Left cardiac atrium (tissue), 4 donors: ENCODE measurements at regions not wholly inside any gene's neighbourhood (a gene's known extent, or its start where the extent isn't known, plus 50 kb on each side); places are given as distances from the start of the nearest gene placed in this dataset.
A peak's percentile ranks its signal among the peaks of the same experiment; 100 is the strongest.

Experiments used
- ATAC-seq, 2 donors: fragments of 200-7000 bp; cut with Tn5 transposase; one replicate each; pipeline ENCODE4 v1.9.1; 2020; ENCODE audit warnings: mild to moderate bottlenecking in 2 of 2, moderate library complexity in 2 of 2
- DNase-seq: peaks from one replicate; pipeline ENCODE4 v3.0.0-alpha.2; 2020
- intact Hi-C, 2 donors: fragments of 100-400 bp; cut with DNase I; formaldehyde crosslinking; loops; one replicate each; pipeline versions ENCODE4 v1.14.1 to v1.15.1; 2022 to 2023
- donor health status: DM: no; HTN: yes; CAD: no.
- donor health status: DM: no; HTN: yes; CAD: no; lungs with severe emphysema.
- donor health status: DM: yes; HTN: yes; CAD: no.
- donor health status: Dilated cardiomyopathy.

- intact Hi-C loops, result no loop called here
- peak in 1 of 2 donors; percentile 73 for ATAC-seq
- no peak for DNase-seq
These were observed 140.8 kb downstream of the SNX19 start for GRCh38 chr11:130775306-130776060.

GRCh38 chr11:130776061-130776419 is 140.2 kb downstream of the SNX19 start:
- DNase-seq (no peak), ATAC-seq (no peak)
- intact Hi-C loops, result no loop called here

GRCh38 chr11:130778026-130778425 is 138.3 kb downstream of the SNX19 start:
- ATAC-seq (no peak), DNase-seq (no peak)
- intact Hi-C loops, result no loop called here

DNA sequence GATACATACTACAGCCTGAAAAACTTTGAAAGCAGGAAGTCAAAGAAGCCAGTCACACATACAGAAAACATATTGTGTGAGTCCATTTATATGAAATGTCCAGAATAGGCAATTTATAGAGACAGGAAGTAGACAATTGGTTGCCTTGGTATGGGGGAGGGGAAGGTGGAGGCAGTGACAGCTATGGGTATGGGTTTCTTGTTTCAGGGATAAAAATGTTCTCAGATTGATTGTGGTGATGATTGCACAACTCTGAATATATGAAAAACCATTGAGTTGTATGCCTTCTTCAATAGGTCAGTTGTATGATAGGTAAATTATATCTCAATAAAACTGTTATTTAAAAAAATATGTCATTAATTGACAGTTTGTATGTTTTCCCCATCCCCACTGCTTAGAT is 137.6 kb downstream of the SNX19 start:
- intact Hi-C loops, result no loop called here
- ATAC-seq (no peak), DNase-seq (no peak)

DNA sequence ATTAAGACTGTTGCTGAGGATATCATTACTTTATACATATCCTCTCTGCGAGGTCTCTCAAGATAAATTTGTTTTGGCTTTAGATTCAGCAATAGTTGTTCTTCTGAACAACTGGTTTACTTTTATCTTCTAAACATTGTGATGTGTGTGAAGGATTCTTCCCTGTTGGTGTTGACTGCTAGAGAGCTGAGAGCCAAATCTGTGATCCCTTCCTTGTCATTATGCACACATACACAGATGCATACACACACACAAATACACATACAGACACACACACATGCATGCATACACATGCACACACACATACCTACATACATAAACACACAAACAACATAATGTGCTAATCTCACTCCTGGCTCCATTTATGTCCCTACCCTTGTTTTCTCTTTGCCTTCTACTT is 137.0 kb downstream of the SNX19 start:
- intact Hi-C loops, result no loop called here
- DNase-seq (no peak), ATAC-seq (no peak)

- DNase-seq (no peak), ATAC-seq (no peak)
- intact Hi-C loops, result no loop called here
These were observed 136.3 kb downstream of the SNX19 start for GRCh38 chr11:130779943-130780342.

- ATAC-seq (no peak), DNase-seq (no peak)
- intact Hi-C loops, result no loop called here
These were observed 135.8 kb downstream of the SNX19 start for GRCh38 chr11:130780437-130780836.

DNA sequence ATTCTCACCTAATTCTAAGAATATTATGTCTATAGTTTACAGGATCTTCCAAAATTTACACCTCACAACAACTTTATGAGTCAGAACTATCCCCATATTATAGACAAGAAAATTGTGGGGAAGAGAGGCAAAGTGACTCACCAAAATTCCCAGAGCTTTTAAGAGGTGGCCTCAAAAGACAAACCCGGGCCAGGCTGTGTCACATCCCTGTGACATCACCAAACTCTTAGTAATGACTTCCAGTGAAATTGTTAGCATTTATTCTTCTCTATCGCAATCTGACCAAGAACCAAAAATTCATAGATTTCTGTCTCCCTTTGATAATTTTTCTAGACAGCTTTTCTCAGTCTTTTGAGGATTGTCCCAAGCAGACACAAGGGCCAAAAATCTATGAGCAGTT is 134.3 kb downstream of the SNX19 start:
- peak; percentile 45 for DNase-seq
- intact Hi-C loops, result no loop called here
- ATAC-seq, result peak; percentile 5 to 55

DNA sequence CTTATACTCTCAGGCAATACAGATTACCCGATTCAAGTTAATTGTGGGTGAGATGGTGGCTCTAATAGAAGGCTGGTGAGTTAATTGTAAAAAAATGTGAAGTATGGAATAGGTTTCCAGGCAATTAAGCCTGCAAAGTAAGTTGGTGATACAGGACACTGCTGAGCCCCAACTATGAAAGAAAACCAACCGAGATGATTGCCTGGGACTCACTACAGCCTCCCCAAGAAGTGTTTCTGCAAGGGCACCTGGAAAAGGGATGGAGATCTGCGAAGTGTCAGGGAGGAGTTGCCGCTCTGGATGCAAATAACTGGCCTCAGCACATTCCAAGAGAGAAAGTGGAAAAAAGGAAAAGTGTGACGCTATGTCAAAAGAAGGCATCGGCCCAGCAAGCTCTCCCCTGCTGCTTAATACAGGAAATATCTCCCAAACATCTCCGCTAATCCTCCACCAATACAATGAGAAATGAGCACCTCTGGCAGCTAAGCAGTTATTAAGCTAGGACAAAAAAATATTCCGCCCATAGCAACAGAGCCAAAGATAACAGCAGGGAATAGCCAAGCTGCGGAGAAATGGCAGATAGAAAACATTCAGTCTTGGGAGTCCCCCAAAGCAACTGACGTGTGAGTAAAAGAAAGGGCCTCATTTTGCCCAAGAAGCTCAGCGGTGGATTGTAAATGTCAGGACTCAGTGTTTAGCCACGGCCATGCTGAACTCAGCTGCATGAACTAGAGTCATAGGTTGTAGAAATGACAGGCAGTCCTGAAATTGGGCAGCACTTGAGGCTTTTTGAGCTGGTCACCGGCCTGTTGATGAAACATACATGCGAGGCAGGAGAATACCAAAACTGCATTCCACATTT is 133.7 kb downstream of the SNX19 start:
- intact Hi-C loops, result no loop called here
- DNase-seq, result no peak
- ATAC-seq, result peak; percentile 73 to 78

DNA sequence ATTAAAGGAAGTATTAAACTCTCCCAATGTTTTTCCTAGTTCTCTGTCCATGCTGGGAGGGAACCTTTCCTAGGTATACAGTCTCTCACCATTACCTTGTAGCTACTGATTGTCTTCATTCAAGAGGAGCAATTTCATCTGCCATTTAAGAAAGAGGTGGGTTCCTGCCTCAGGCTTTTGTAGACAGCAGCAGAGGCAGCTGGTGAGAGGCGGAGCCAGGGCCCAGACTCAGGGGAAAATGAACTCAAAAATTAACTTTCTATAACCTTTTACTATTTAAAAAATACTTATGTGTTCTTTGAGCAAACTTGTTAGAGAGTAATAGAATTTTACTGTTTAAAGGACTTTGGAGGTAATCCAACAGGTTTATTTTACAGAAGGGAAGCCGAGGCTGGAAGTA is 133.0 kb downstream of the SNX19 start:
- intact Hi-C loops, result no loop called here

GRCh38 chr11:130785380-130786116 is 130.7 kb downstream of the SNX19 start:
- ATAC-seq, result no peak
- no peak for DNase-seq
- intact Hi-C loops, result no loop called here

More for the DNA sequence above, 133.0 kb downstream of the SNX19 start:
- DNase-seq (no peak), ATAC-seq (no peak)

GRCh38 chr11:130786586-130786985 is 129.7 kb downstream of the SNX19 start:
- intact Hi-C loops, result no loop called here
- ATAC-seq, result no peak
- DNase-seq, result no peak

DNA sequence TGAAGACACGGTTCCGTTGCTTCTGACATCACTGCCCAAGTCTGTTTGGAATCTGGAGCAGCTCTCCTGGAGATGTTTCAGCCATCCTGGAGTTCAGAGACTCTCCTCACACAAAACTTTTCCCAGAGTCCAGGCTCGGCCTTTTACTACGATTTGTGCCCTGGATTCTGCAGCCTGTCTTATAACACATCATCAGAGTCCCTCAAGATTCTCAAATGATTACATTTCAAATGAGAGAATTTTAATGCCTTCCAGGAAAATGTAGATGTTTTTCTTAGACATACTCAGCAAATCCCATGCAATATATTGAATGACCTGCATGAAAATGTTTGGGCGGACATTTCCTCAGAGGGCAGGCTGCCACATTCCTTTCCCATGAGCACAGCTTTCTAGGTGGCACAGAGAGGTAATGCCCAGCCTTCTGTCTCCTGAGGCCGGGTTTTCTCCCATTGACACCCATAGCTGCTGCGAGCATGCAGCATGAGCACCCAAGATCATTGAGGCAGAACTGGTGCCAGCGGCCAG is 129.1 kb downstream of the SNX19 start:
- ATAC-seq, result peak in 1 of 2 donors; percentile 70
- intact Hi-C loops, result no loop called here
- no peak for DNase-seq

GRCh38 chr11:130787973-130788570 is 128.2 kb downstream of the SNX19 start:
- intact Hi-C loops, result no loop called here
- DNase-seq (no peak), ATAC-seq (no peak)

DNA sequence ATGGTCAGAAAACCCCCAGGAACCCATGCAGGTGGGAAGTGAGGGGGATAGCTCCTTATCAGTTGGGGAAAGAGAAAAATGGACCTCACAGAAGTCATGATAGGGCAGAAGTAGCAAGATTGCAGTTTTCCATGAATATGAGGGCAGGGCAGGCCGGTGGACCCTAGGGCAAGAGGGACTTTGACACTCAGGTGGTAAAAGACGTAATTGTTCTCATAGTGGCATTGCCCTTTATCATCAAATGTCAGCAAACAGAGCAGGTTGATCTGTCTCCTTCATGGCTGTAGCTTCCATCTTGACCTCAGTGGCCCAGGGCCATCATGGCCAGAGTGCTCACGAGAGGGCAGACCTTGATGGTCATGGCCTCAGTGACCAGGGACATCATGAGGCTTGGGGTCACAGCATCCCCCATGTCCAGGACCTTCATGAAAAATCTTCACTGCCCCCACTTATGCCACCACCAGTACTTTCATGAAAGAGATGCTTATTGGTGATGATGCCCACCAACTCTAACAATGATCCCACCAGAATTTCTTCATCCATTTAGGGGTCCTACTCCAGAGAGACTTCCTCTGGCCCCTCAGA is 127.1 kb downstream of the SNX19 start:
- no peak for ATAC-seq
- intact Hi-C loops, result no loop called here
- no peak for DNase-seq

DNA sequence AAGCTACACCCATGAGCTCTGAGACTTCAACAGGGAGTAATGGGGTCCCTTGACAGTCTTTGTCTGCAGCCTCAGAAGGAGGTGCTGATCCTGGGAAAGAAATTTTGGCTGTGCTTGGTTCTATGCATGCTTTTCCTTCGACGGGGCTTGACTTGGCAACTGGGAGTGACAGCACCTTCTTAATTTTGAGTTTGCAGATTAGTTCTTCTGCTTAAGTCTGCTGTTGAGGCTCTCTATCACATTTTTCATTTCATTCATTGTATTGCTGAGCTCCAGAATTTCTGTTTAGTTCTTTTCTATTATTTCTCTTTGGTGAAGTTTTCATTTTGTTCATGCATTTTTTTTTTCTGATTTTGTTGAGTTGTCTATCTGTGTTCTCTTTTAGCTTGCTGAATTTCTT is 125.6 kb downstream of the SNX19 start:
- ATAC-seq (no peak), DNase-seq (no peak)
- intact Hi-C loops, result no loop called here

- intact Hi-C loops, result no loop called here
- no peak for ATAC-seq
- no peak for DNase-seq
These were observed 123.5 kb downstream of the SNX19 start for GRCh38 chr11:130792772-130793171.

GRCh38 chr11:130796828-130797227 is 119.5 kb downstream of the SNX19 start:
- DNase-seq, result no peak
- ATAC-seq, result no peak

DNA sequence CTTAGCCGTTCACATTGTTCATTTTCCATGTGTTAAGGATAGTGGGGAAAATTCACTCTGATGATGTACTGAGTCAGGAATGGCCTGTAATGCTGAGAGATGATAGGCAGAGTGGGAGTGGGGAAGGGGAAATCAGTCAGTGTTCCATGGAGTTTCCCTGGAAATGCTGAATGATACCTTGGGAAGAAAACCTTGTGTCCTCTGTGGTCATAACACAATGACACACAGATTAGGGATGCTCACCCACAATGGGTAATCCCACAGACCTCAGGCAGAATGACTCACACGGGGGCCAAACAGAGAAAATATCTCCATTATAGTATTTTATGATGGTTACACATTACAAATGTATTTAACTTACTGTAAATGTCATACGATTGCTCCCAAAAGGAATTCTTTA is 118.0 kb downstream of the SNX19 start:
- ATAC-seq (no peak), DNase-seq (no peak)
- intact Hi-C loops, result no loop called here

More at GRCh38 chr11:130796828-130797227, 119.5 kb downstream of the SNX19 start:
- intact Hi-C loops, result no loop called here
